ENCODE measurements at regions not wholly inside any gene's neighbourhood (a gene's known extent, or its start where the extent isn't known, plus 50 kb on each side); places are given as distances from the start of the nearest gene placed in this dataset.
"Not testable (repeated sequence)": the region's sequence is repeated elsewhere in the genome, so short reads cannot be mapped to it uniquely, and the experiment has no call there.

DNA sequence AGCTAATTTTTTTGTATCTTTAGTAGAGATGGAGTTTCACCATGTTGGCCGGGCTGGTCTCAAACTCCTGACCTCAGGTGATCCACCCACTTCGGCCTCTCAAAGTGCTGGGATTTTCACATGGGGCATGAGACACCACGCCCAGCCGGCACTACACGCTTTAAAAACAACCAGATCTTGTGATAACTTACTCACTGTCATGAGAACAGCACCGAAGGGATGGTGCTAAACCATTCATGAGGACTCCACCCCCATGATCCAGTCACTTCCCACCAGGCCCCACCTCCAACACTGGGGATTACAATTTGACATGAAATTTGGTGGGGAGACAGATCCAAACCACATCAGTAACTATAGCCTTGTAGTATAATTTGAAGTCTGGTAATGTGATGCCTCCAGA is 67.4 kb upstream of the ZNF169 start:
- DNase-seq = not testable (repeated sequence)

- no peak for DNase-seq
Observed at GRCh38 chr9:94198414-94198813, 60.7 kb upstream of the ZNF169 start.

GRCh38 chr9:94199776-94200175 is 59.3 kb upstream of the ZNF169 start:
- no peak for DNase-seq

GRCh38 chr9:94204174-94204573 is 54.9 kb upstream of the ZNF169 start:
- no peak for DNase-seq

DNA sequence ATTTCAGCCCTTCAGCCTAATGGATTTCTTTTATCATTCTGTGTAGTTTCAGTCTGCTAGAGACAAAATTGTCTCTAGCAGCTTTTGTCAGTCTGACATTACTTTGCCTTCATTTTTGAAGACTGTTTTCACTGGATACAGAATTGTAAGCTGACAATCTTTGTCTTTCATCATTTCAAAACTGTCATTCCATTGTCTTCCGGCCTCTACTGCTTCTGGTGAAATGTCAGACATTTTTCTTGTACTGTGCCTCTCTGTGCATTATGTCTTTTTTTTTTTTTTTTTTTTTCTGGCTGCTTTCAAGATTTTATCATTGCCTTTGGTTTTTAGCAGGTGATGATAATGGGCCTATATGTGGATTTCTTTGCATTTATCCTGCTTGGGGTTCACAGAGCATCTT is 51.3 kb upstream of the ZNF169 start:
- DNase-seq = no peak

Measured in hippocampal formation (tissue), 2 donors.